ENCODE measurements at regions not wholly inside any gene's neighbourhood (a gene's known extent, or its start where the extent isn't known, plus 50 kb on each side); places are given as distances from the start of the nearest gene placed in this dataset.

GRCh38 chr11:109867784-109868183 is 225.4 kb upstream of the ZC3H12C start:
- ATAC-seq (ENCODE audit: low FRiP score): no peak
- H3K27ac ChIP-seq (ENCODE audit: low read depth in 1 of 2, low read length in 2 of 2): no peak overlapping the region
- intact Hi-C loops (cut with DNase I): no loop called here
- DNase-seq: no peak
- no peaks in the 10 kb centered on the region for H3K27me3 ChIP-seq (ENCODE audit: control insufficient read depth in 1 of 2, insufficient read depth in 2 of 2, low read length in 1 of 2)
- no peaks in the 10 kb centered on the region for H3K36me3 ChIP-seq (ENCODE audit: control insufficient read depth in 1 of 2, insufficient read depth in 2 of 2, low read length in 1 of 2)
- no peaks in the 10 kb centered on the region for H3K9me3 ChIP-seq (ENCODE audit: control insufficient read depth, low read length)
- no peaks in the 10 kb centered on the region for H3K4me1 ChIP-seq (ENCODE audit: control insufficient read depth in 1 of 2, insufficient read depth in 2 of 2, low read length in 2 of 2)
- no peak overlapping the region for H3K4me3 ChIP-seq (ENCODE audit: low read length in 2 of 2)
- WGBS, 2 donors: 18 to 19% methylated on average over 2 of the region's 2 CpGs

GRCh38 chr11:109869536-109869935 is 223.7 kb upstream of the ZC3H12C start:
- DNase-seq: no peak
- Histone ChIP-seq H3K4me1 (ENCODE audit: control insufficient read depth in 1 of 2, insufficient read depth in 2 of 2, low read length in 2 of 2) (no peaks in the 10 kb centered on the region), H3K9me3 (ENCODE audit: control insufficient read depth, low read length) (no peaks in the 10 kb centered on the region), H3K4me3 (ENCODE audit: low read length in 2 of 2) (no peak overlapping the region), H3K27ac (ENCODE audit: low read depth in 1 of 2, low read length in 2 of 2) (no peak overlapping the region), H3K27me3 (ENCODE audit: control insufficient read depth in 1 of 2, insufficient read depth in 2 of 2, low read length in 1 of 2) (no peaks in the 10 kb centered on the region), H3K36me3 (ENCODE audit: control insufficient read depth in 1 of 2, insufficient read depth in 2 of 2, low read length in 1 of 2) (no peaks in the 10 kb centered on the region)
- WGBS, 2 donors: 81 to 83% methylated on average over 2 of the region's 2 CpGs
- no peak for ATAC-seq (ENCODE audit: low FRiP score)
- intact Hi-C loops (cut with DNase I): no loop called here

DNA sequence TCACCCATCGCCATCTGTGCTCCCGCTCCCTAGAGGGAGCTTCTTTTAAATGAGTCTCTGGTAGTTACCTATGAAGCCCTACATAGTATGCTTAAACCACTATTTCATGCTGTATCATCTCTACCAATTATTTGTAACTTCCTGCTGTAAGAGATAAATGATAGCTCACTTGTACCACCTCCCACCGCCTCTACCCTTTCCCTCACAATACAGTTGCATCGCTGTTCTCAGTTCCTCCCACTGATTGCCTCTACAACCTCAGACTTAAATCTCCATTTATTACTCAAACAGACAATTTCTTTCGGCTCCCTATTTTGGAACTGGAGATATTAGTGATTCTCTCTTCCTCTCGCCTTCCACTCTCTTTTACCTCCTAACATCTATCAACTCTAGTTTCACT is 222.9 kb upstream of the ZC3H12C start:
- no peak for DNase-seq
- intact Hi-C loops (cut with DNase I): no loop called here
- 88 to 90% methylated on average over 6 of the region's 6 CpGs for WGBS, 2 donors

GRCh38 chr11:109877043-109877442 is 216.1 kb upstream of the ZC3H12C start:
- Histone ChIP-seq H3K27me3 (ENCODE audit: control insufficient read depth in 1 of 2, insufficient read depth in 2 of 2, low read length in 1 of 2) (no peaks in the 10 kb centered on the region), H3K4me3 (ENCODE audit: low read length in 2 of 2) (no peak overlapping the region), H3K36me3 (ENCODE audit: control insufficient read depth in 1 of 2, insufficient read depth in 2 of 2, low read length in 1 of 2) (no peaks in the 10 kb centered on the region), H3K27ac (ENCODE audit: low read depth in 1 of 2, low read length in 2 of 2) (no peak overlapping the region), H3K4me1 (ENCODE audit: control insufficient read depth in 1 of 2, insufficient read depth in 2 of 2, low read length in 2 of 2) (no peaks in the 10 kb centered on the region), H3K9me3 (ENCODE audit: control insufficient read depth, low read length) (no peaks in the 10 kb centered on the region)
- WGBS, 2 donors: 10 to 15% methylated on average over 4 of the region's 4 CpGs
- DNase-seq: no peak
- intact Hi-C loops (cut with DNase I): no loop called here
- no peak for ATAC-seq (ENCODE audit: low FRiP score)

More for the DNA sequence above, 222.9 kb upstream of the ZC3H12C start:
- Histone ChIP-seq H3K27ac (ENCODE audit: low read depth in 1 of 2, low read length in 2 of 2) (no peak overlapping the region), H3K27me3 (ENCODE audit: control insufficient read depth in 1 of 2, insufficient read depth in 2 of 2, low read length in 1 of 2) (no peaks in the 10 kb centered on the region), H3K36me3 (ENCODE audit: control insufficient read depth in 1 of 2, insufficient read depth in 2 of 2, low read length in 1 of 2) (no peaks in the 10 kb centered on the region), H3K4me1 (ENCODE audit: control insufficient read depth in 1 of 2, insufficient read depth in 2 of 2, low read length in 2 of 2) (no peaks in the 10 kb centered on the region), H3K9me3 (ENCODE audit: control insufficient read depth, low read length) (no peaks in the 10 kb centered on the region), H3K4me3 (ENCODE audit: low read length in 2 of 2) (no peak overlapping the region)
- ATAC-seq (ENCODE audit: low FRiP score): no peak

- no peaks in the 10 kb centered on the region for H3K9me3 ChIP-seq (ENCODE audit: control insufficient read depth, low read length)
- no peak overlapping the region for H3K4me3 ChIP-seq (ENCODE audit: low read length in 2 of 2)
- intact Hi-C loops (cut with DNase I): no loop called here
- H3K4me1 ChIP-seq (ENCODE audit: control insufficient read depth in 1 of 2, insufficient read depth in 2 of 2, low read length in 2 of 2): no peaks in the 10 kb centered on the region
- no peaks in the 10 kb centered on the region for H3K36me3 ChIP-seq (ENCODE audit: control insufficient read depth in 1 of 2, insufficient read depth in 2 of 2, low read length in 1 of 2)
- WGBS, 2 donors: 80 to 83% methylated on average over 4 of the region's 4 CpGs
- H3K27ac ChIP-seq (ENCODE audit: low read depth in 1 of 2, low read length in 2 of 2): no peak overlapping the region
- no peak for ATAC-seq (ENCODE audit: low FRiP score)
- no peak for DNase-seq
- no peaks in the 10 kb centered on the region for H3K27me3 ChIP-seq (ENCODE audit: control insufficient read depth in 1 of 2, insufficient read depth in 2 of 2, low read length in 1 of 2)
These were observed 208.7 kb upstream of the ZC3H12C start for GRCh38 chr11:109884501-109884900.

DNA sequence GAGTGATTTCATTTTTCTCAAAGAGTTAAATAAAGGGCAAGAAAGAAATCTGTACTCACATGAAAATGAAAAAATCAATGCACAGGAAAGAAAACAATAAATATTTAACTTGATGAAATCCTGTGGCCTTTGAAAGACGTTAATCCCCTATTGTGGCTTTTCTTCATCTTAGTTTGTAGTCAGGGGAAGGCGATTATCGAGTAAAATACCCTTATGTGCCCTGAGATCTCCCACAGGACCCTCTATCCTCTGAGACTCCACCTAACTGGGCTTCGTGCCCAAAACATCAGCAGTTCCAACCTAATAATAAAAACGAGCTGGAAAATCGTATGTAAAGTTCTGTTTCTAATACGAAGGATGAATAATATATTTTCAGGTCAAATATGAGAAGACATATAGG is 208.2 kb upstream of the ZC3H12C start:
- intact Hi-C loops (cut with DNase I): no loop called here
- Histone ChIP-seq H3K27ac (ENCODE audit: low read depth in 1 of 2, low read length in 2 of 2) (no peak overlapping the region), H3K27me3 (ENCODE audit: control insufficient read depth in 1 of 2, insufficient read depth in 2 of 2, low read length in 1 of 2) (no peaks in the 10 kb centered on the region), H3K4me3 (ENCODE audit: low read length in 2 of 2) (no peak overlapping the region), H3K4me1 (ENCODE audit: control insufficient read depth in 1 of 2, insufficient read depth in 2 of 2, low read length in 2 of 2) (no peaks in the 10 kb centered on the region), H3K36me3 (ENCODE audit: control insufficient read depth in 1 of 2, insufficient read depth in 2 of 2, low read length in 1 of 2) (no peaks in the 10 kb centered on the region), H3K9me3 (ENCODE audit: control insufficient read depth, low read length) (no peaks in the 10 kb centered on the region)
- DNase-seq (no peak), ATAC-seq (ENCODE audit: low FRiP score) (no peak)
- 23 to 34% methylated on average over 7 of the region's 7 CpGs for WGBS, 2 donors

- Histone ChIP-seq H3K36me3 (ENCODE audit: control insufficient read depth in 1 of 2, insufficient read depth in 2 of 2, low read length in 1 of 2) (no peaks in the 10 kb centered on the region), H3K4me3 (ENCODE audit: low read length in 2 of 2) (no peak overlapping the region), H3K27ac (ENCODE audit: low read depth in 1 of 2, low read length in 2 of 2) (no peak overlapping the region), H3K9me3 (ENCODE audit: control insufficient read depth, low read length) (peaks cover 2% of the 10 kb centered on the region), H3K27me3 (ENCODE audit: control insufficient read depth in 1 of 2, insufficient read depth in 2 of 2, low read length in 1 of 2) (no peaks in the 10 kb centered on the region), H3K4me1 (ENCODE audit: control insufficient read depth in 1 of 2, insufficient read depth in 2 of 2, low read length in 2 of 2) (no peaks in the 10 kb centered on the region)
- 91 to 93% methylated on average over 4 of the region's 4 CpGs for WGBS, 2 donors
- intact Hi-C loops (cut with DNase I): no loop called here
- no peak for ATAC-seq (ENCODE audit: low FRiP score)
- no peak for DNase-seq
These were observed 200.8 kb upstream of the ZC3H12C start for GRCh38 chr11:109892321-109892794.

DNA sequence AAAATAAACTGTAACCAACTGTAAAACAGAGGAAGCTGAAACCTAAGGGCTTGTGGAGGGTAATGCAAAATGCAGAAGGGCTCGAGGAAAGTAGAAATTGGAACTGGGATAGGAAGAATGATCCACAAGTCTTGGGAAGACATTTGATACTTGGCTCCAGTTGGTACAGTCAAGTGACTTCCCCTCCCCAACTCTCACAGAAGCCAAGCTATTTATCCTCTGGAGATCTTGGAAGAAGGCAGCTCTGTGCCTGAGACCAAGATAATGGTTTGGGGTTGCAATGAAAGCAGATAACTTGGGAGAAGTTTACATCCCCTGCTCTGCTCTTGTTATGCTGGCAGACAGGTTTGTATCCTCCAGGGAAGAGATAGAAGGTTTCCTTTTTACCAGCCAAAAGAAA is 198.9 kb upstream of the ZC3H12C start:
- WGBS, 2 donors: 51 to 59% methylated on average over 1 of the region's 1 CpG
- ATAC-seq (ENCODE audit: low FRiP score): no peak

GRCh38 chr11:109898592-109898991 is 194.6 kb upstream of the ZC3H12C start:
- intact Hi-C loops (cut with DNase I): no loop called here
- Histone ChIP-seq H3K4me1 (ENCODE audit: control insufficient read depth in 1 of 2, insufficient read depth in 2 of 2, low read length in 2 of 2) (no peaks in the 10 kb centered on the region), H3K36me3 (ENCODE audit: control insufficient read depth in 1 of 2, insufficient read depth in 2 of 2, low read length in 1 of 2) (no peaks in the 10 kb centered on the region), H3K4me3 (ENCODE audit: low read length in 2 of 2) (no peak overlapping the region), H3K27me3 (ENCODE audit: control insufficient read depth in 1 of 2, insufficient read depth in 2 of 2, low read length in 1 of 2) (no peaks in the 10 kb centered on the region), H3K9me3 (ENCODE audit: control insufficient read depth, low read length) (peaks cover 2% of the 10 kb centered on the region), H3K27ac (ENCODE audit: low read depth in 1 of 2, low read length in 2 of 2) (no peak overlapping the region)
- DNase-seq: no peak
- ATAC-seq (ENCODE audit: low FRiP score): no peak
- 68 to 76% methylated on average over 2 of the region's 2 CpGs for WGBS, 2 donors

More for the DNA sequence above, 198.9 kb upstream of the ZC3H12C start:
- no peak overlapping the region for H3K27ac ChIP-seq (ENCODE audit: low read depth in 1 of 2, low read length in 2 of 2)
- H3K9me3 ChIP-seq (ENCODE audit: control insufficient read depth, low read length): peaks cover 2% of the 10 kb centered on the region
- no peak for DNase-seq
- H3K4me3 ChIP-seq (ENCODE audit: low read length in 2 of 2): no peak overlapping the region
- no peaks in the 10 kb centered on the region for H3K36me3 ChIP-seq (ENCODE audit: control insufficient read depth in 1 of 2, insufficient read depth in 2 of 2, low read length in 1 of 2)
- no peaks in the 10 kb centered on the region for H3K4me1 ChIP-seq (ENCODE audit: control insufficient read depth in 1 of 2, insufficient read depth in 2 of 2, low read length in 2 of 2)
- intact Hi-C loops (cut with DNase I): no loop called here
- no peaks in the 10 kb centered on the region for H3K27me3 ChIP-seq (ENCODE audit: control insufficient read depth in 1 of 2, insufficient read depth in 2 of 2, low read length in 1 of 2)
